HUES6 (cell line): ENCODE measurements at regions not wholly inside any gene's neighbourhood (a gene's known extent, or its start where the extent isn't known, plus 50 kb on each side); places are given as distances from the start of the nearest gene placed in this dataset.

ENCODE experiments used
- H3K27ac ChIP-seq: 2 replicates; pipeline ENCODE4 v1.7.0; 2013; ENCODE audit warnings: low read depth, mild to moderate bottlenecking, low read length, inconsistent platforms
- H3K27me3 ChIP-seq: 2 replicates; pipeline ENCODE4 v1.6.1; 2013; ENCODE audit warnings: low read length; ENCODE audit not compliant: control insufficient read depth, insufficient read depth
- H3K36me3 ChIP-seq: 2 replicates; pipeline ENCODE4 v1.6.1; 2013; ENCODE audit warnings: low read length; ENCODE audit not compliant: control insufficient read depth, insufficient read depth
- H3K4me1 ChIP-seq: 2 replicates; pipeline ENCODE4 v1.6.1; 2013; ENCODE audit warnings: low read length; ENCODE audit not compliant: control insufficient read depth, insufficient read depth
- H3K4me3 ChIP-seq: 2 replicates; pipeline ENCODE4 v1.5.1; 2013; ENCODE audit warnings: low read depth, low read length
- H3K9ac ChIP-seq: one replicate; pipeline ENCODE4 v1.6.1; 2013; ENCODE audit warnings: mild to moderate bottlenecking, low read length
- H3K9me3 ChIP-seq: 2 replicates; pipeline ENCODE4 v1.6.1; 2013; ENCODE audit warnings: low read depth, low read length; ENCODE audit not compliant: control insufficient read depth, insufficient read depth

GRCh38 chr7:85705076-85705475 is 518.2 kb upstream of the SEMA3D start:
- no peaks in the 10 kb centered on the region for H3K4me1 ChIP-seq
- H3K27ac ChIP-seq, result no peak overlapping the region
- H3K9me3 ChIP-seq, result no peaks in the 10 kb centered on the region
- H3K4me3 ChIP-seq, result no peak overlapping the region
- H3K9ac ChIP-seq, result no peak overlapping the region
- no peaks in the 10 kb centered on the region for H3K36me3 ChIP-seq
- no peaks in the 10 kb centered on the region for H3K27me3 ChIP-seq

- no peak overlapping the region for H3K9ac ChIP-seq
- no peak overlapping the region for H3K27ac ChIP-seq
These were observed 516.6 kb upstream of the SEMA3D start for GRCh38 chr7:85703251-85704010.

GRCh38 chr7:85702348-85702747 is 515.5 kb upstream of the SEMA3D start:
- no peaks in the 10 kb centered on the region for H3K36me3 ChIP-seq
- H3K9ac ChIP-seq, result no peak overlapping the region
- no peak overlapping the region for H3K4me3 ChIP-seq

More at GRCh38 chr7:85703251-85704010, 516.6 kb upstream of the SEMA3D start:
- H3K9me3 ChIP-seq, result no peaks in the 10 kb centered on the region
- no peaks in the 10 kb centered on the region for H3K36me3 ChIP-seq
- no peaks in the 10 kb centered on the region for H3K27me3 ChIP-seq
- H3K4me1 ChIP-seq, result no peaks in the 10 kb centered on the region
- no peak overlapping the region for H3K4me3 ChIP-seq

GRCh38 chr7:85699482-85699881 is 512.6 kb upstream of the SEMA3D start:
- no peaks in the 10 kb centered on the region for H3K36me3 ChIP-seq
- no peak overlapping the region for H3K4me3 ChIP-seq
- no peaks in the 10 kb centered on the region for H3K4me1 ChIP-seq
- no peak overlapping the region for H3K9ac ChIP-seq
- no peak overlapping the region for H3K27ac ChIP-seq
- H3K9me3 ChIP-seq, result no peaks in the 10 kb centered on the region
- no peaks in the 10 kb centered on the region for H3K27me3 ChIP-seq

More at GRCh38 chr7:85702348-85702747, 515.5 kb upstream of the SEMA3D start:
- no peaks in the 10 kb centered on the region for H3K27me3 ChIP-seq
- no peak overlapping the region for H3K27ac ChIP-seq
- H3K4me1 ChIP-seq, result no peaks in the 10 kb centered on the region
- no peaks in the 10 kb centered on the region for H3K9me3 ChIP-seq

- H3K4me1 ChIP-seq, result no peaks in the 10 kb centered on the region
- no peak overlapping the region for H3K4me3 ChIP-seq
- no peaks in the 10 kb centered on the region for H3K9me3 ChIP-seq
- H3K9ac ChIP-seq, result no peak overlapping the region
- no peaks in the 10 kb centered on the region for H3K36me3 ChIP-seq
- no peak overlapping the region for H3K27ac ChIP-seq
- no peaks in the 10 kb centered on the region for H3K27me3 ChIP-seq
These were observed 508.7 kb upstream of the SEMA3D start for GRCh38 chr7:85695533-85695932.

- H3K4me1 ChIP-seq, result no peaks in the 10 kb centered on the region
- H3K27me3 ChIP-seq, result no peaks in the 10 kb centered on the region
- no peak overlapping the region for H3K9ac ChIP-seq
- no peak overlapping the region for H3K4me3 ChIP-seq
- no peaks in the 10 kb centered on the region for H3K36me3 ChIP-seq
- H3K9me3 ChIP-seq, result no peaks in the 10 kb centered on the region
- H3K27ac ChIP-seq, result no peak overlapping the region
These were observed 508.2 kb upstream of the SEMA3D start for GRCh38 chr7:85695041-85695440.

- no peak overlapping the region for H3K4me3 ChIP-seq
- H3K9ac ChIP-seq, result no peak overlapping the region
- no peaks in the 10 kb centered on the region for H3K4me1 ChIP-seq
- H3K9me3 ChIP-seq, result no peaks in the 10 kb centered on the region
- no peaks in the 10 kb centered on the region for H3K27me3 ChIP-seq
- H3K36me3 ChIP-seq, result no peaks in the 10 kb centered on the region
- no peak overlapping the region for H3K27ac ChIP-seq
These were observed 506.5 kb upstream of the SEMA3D start for GRCh38 chr7:85693326-85693725.

- Histone ChIP-seq H3K36me3 (peaks cover 3% of the 10 kb centered on the region; the same call in 1 of the 2 replicates), H3K4me1 (no peaks in the 10 kb centered on the region), H3K27ac (no peak overlapping the region), H3K9ac (no peak overlapping the region), H3K27me3 (no peaks in the 10 kb centered on the region), H3K4me3 (no peak overlapping the region), H3K9me3 (peaks cover 23% of the 10 kb centered on the region)
These were observed 501.9 kb upstream of the SEMA3D start for GRCh38 chr7:85688712-85689111.

GRCh38 chr7:85686401-85687181 is 499.7 kb upstream of the SEMA3D start:
- H3K9ac ChIP-seq, result no peak overlapping the region
- peaks cover 23% of the 10 kb centered on the region for H3K9me3 ChIP-seq
- H3K27me3 ChIP-seq, result no peaks in the 10 kb centered on the region

GRCh38 chr7:85685901-85686300 is 499.0 kb upstream of the SEMA3D start:
- no peak overlapping the region for H3K9ac ChIP-seq
- H3K27ac ChIP-seq, result no peak overlapping the region
- no peak overlapping the region for H3K4me3 ChIP-seq
- H3K36me3 ChIP-seq, result peaks cover 3% of the 10 kb centered on the region; the same call in 1 of the 2 replicates
- H3K4me1 ChIP-seq, result no peaks in the 10 kb centered on the region
- no peaks in the 10 kb centered on the region for H3K27me3 ChIP-seq
- peaks cover 23% of the 10 kb centered on the region for H3K9me3 ChIP-seq

More at GRCh38 chr7:85686401-85687181, 499.7 kb upstream of the SEMA3D start:
- Histone ChIP-seq H3K4me3 (no peak overlapping the region), H3K4me1 (no peaks in the 10 kb centered on the region), H3K36me3 (peaks cover 3% of the 10 kb centered on the region; the same call in 1 of the 2 replicates), H3K27ac (no peak overlapping the region)
